ENCODE measurements at regions not wholly inside any gene's neighbourhood (a gene's known extent, or its start where the extent isn't known, plus 50 kb on each side); places are given as distances from the start of the nearest gene placed in this dataset.

GRCh38 chr10:61304746-61305145 lies 148.4 kb downstream of the TMEM26 start:
- TF ChIP-seq CTCF (IDR thresholded peaks at IDR 0.05; ENCODE audit: insufficient read depth, low read length, poor library complexity, severe bottlenecking) (no peak), EZH2phosphoT487 (conservative IDR thresholded peaks at IDR 0.05; ENCODE audit: low read length) (no peak)

Measured in SU-DHL-6 (cell line).